ENCODE measurements at regions not wholly inside any gene's neighbourhood (a gene's known extent, or its start where the extent isn't known, plus 50 kb on each side); places are given as distances from the start of the nearest gene placed in this dataset.

DNA sequence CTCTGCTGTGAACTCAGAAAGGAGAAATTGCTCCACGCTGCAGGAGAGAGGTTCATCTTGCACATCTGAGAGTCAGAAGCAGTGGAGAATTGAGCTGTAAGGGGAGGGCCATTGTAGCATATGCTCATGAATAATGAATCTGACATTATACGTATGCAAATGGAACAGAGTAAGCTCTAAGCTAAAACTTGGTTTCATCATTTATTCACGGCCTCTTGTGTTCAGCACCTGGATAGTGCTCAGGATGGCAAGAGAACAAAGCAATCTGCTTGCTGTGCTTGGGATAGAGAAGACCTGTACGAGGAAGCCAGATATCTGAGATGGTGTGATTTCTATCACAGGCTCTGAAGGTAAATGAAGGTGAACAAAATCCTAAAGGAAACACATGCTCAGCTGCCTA is 87.9 kb upstream of the GCFC2 start:
- no peak for ATAC-seq

- ATAC-seq, result no peak
These were observed 82.3 kb upstream of the GCFC2 start for GRCh38 chr2:75792996-75793395.

DNA sequence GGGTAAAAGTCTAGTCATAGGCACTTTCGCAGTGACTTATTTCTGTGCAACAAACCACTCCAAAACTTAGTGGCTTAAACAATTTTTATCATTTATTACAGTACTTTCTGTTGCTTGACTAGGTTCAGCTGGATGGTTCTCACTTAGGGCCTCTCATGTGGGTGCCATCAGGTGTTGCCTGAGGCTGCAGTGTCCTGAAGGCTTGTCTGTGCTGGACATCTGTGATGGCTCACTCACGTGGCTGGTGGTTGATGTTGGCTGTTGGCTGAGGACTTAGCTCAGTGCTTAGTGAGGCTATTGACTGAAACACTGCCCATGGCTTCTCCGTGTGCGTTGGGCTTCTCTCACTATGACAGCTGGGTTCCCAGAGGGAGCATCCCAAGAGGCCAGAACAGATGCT is 81.4 kb upstream of the GCFC2 start:
- ATAC-seq, result no peak

DNA sequence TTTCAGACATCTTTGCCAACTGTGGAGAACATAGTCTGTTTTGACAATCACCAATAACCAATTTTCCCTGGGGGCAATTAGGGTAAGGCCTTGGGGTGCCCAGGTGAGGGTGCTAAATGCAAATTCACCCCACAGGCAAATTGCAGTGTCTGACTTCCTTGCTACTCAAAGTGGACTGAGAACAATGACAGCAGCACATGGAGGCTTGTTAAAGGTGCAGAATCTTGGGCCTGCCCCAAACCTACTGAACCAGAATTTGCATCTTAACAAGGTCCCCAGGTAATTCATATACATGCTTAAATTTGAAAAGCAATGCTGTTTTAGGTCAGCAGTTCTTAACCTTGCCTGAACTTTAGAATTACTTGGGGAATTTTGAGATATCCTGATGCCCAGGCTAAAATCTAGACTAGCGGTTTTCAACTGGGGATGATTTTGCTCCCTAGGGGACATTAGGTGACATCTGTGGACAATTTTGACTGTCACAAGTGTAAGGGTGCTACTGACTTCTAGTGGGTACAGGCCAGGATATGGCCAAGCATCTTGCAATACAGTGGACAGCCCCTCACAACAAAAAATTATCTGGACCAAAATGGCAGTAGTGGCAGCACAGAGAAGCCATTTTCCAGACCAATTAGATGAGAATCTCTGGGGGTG is 80.2 kb upstream of the GCFC2 start:
- no peak for ATAC-seq

GRCh38 chr2:75790121-75790813 is 79.6 kb upstream of the GCFC2 start:
- ATAC-seq, result no peak

GRCh38 chr2:75788902-75789301 is 78.2 kb upstream of the GCFC2 start:
- no peak for ATAC-seq

DNA sequence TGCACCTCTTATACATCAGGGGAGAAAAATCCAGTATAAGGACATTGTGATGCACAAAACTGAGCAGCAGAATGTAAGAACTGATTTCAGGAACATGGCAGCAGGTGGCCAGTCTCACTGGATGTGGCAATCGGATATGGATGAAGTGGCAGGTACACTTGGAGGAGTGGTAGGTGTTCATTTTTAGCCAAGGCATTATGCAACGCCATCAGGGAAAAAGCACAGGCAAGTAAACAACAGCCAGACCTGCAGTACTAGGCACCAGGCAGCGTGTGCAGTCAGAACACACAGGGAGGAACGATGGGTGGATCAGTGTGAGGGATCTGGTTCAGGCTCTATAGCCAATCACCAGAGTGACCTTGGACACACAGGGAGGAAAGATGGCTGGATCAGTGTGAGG is 77.4 kb upstream of the GCFC2 start:
- no peak for ATAC-seq

DNA sequence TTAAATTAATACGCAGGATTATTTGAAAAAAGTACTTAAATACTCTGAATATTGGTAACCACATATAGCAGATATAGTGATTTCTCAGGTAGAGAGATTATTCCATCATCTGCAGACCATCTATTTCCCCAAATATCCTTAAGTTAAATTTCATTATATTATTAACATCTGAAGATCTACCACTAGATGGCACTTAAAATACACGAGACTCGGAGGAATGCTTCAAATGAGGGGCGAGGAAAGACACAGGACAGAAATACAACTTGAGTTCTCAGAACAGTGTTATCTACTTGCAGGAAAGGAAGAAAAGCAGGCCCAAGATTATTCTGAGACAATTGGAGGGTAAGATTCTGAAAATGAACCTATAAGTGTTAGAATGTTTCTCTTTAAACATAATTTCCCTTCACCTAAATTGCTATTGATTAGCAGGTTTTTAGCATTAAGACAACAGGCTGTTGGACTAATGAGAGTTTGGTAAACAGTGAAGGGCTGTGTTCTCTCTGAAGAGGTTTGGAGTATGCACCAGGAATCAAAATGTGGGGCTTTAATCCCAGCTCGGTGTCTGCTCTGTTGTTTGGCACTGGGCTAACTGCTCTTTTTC is 76.9 kb upstream of the GCFC2 start:
- no peak for ATAC-seq

- ATAC-seq, result no peak
These were observed 64.7 kb upstream of the GCFC2 start for GRCh38 chr2:75775311-75775823.

- no peak for ATAC-seq
These were observed 62.4 kb upstream of the GCFC2 start for GRCh38 chr2:75772908-75773630.

GRCh38 chr2:75765798-75766197 is 55.1 kb upstream of the GCFC2 start:
- no peak for ATAC-seq

DNA sequence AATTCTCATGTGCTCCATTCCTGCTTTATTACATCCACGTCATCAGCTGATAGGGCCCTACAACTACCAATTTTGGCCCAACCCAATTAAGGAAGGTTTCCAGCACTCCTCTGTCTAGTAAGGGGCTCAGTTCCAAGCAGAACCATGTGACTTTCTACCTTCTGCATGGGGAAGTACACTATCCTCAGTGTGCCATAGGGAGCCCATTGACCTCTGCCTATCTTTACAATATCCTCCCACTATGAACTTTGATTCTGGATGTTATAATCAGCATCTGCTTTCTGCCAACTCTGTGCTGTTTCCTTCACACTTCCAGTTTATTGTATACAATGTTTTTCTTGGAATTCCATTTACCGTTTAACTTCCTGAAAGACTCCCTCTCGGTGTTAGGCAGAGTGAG is 53.9 kb upstream of the GCFC2 start:
- ATAC-seq, result no peak

Measured in esophagus mucosa (tissue), 1 donor.